Adrenal gland (tissue), 9 donors: ENCODE measurements at regions not wholly inside any gene's neighbourhood (a gene's known extent, or its start where the extent isn't known, plus 50 kb on each side); places are given as distances from the start of the nearest gene placed in this dataset.

Source experiments
- DNase-seq, 7 donors: peaks; one replicate each; pipeline ENCODE4 v3.0.0-alpha.2; 2019 to 2020
- H3K27ac ChIP-seq, 5 donors: fragments of 200-600 bp; sonication (generic) in 4 of 5; 1 replicate in 3 of 5; 2 replicates in 2 of 5; pipeline versions ENCODE4 v1.5.1 to v1.8.0; 2016 to 2020; ENCODE audit warnings: mild to moderate bottlenecking in 1 of 5
- H3K27me3 ChIP-seq: fragments of 200-600 bp; 2 replicates; pipeline ENCODE4 v1.8.0; 2021
- H3K36me3 ChIP-seq, 2 donors: fragments of 200-600 bp; replicated peaks in 1 of 2; 1 replicate in 1 of 2; 2 replicates in 1 of 2; pipeline versions ENCODE4 v1.5.1 to v1.8.0; 2018 to 2022
- H3K4me1 ChIP-seq, 2 donors: fragments of 200-600 bp; replicated peaks in 1 of 2; 1 replicate in 1 of 2; 2 replicates in 1 of 2; pipeline versions ENCODE4 v1.5.1 to v1.8.0; 2018 to 2021
- H3K4me3 ChIP-seq, 4 donors: fragments of 200-600 bp; sonication (generic) in 3 of 4; one replicate each; pipeline ENCODE4 v1.5.1; 2016 to 2018
- H3K9me3 ChIP-seq, 3 donors: fragments of 200-600 bp; sonication (generic) in 1 of 3; replicated peaks in 1 of 3; 1 replicate in 2 of 3; 2 replicates in 1 of 3; pipeline versions ENCODE4 v1.5.1 to v1.8.0; 2016 to 2021
- CTCF ChIP-seq, 6 experiments: fragments of 450-650 bp in 4 of 6; fragments of 200-600 bp in 2 of 6; sonication (generic) in 1 of 6; IDR thresholded peaks; 1 replicate in 5 of 6; 2 replicates in 1 of 6; pipeline versions ENCODE4 v1.5.1 to v1.8.0; 2016 to 2021; ENCODE audit warnings: antibody characterized with exemption in 6 of 6, mild to moderate bottlenecking in 2 of 6, moderate library complexity in 1 of 6
- POLR2A ChIP-seq, 2 donors: fragments of 450-650 bp; IDR thresholded peaks; one replicate each; pipeline ENCODE4 v1.6.1; 2017; ENCODE audit warnings: antibody characterized with exemption in 2 of 2, mild to moderate bottlenecking in 2 of 2, moderate library complexity in 1 of 2
- WGBS, 4 donors: extraction: QIAGEN DNeasy Blood & Tissue Kit in 2 of 4; methylation state at CpG; one replicate each; pipeline versions ENCODE4 v1.1.5 to v1.1.7; 2013 to 2017; 5-methylcytosine and 5-hydroxymethylcytosine counted together
- intact Hi-C, 2 donors: fragments of 100-400 bp; cut with DNase I; formaldehyde crosslinking; loops; one replicate each; pipeline versions ENCODE4 v1.14.1 to v1.15.0; 2022 to 2023
- donor health status: healthy with polysubstance abuse.
- donor health status: Bipolar disorder and iron deficiency.
- donor health status: DM: yes; HTN: yes; CAD: no.
- donor health status: DM: no; HTN: no; CAD: no.
- donor health status: DM: no; HTN: no; CAD: no.

GRCh38 chr9:22954550-22954949 is 507.9 kb downstream of the DMRTA1 start:
- no peaks in the 10 kb centered on the region for H3K9me3 ChIP-seq
- intact Hi-C loops = no loop called here
- H3K4me1 ChIP-seq = no peaks in the 10 kb centered on the region
- no peak overlapping the region for H3K4me3 ChIP-seq
- TF ChIP-seq CTCF (IDR thresholded peaks at IDR 0.05) (no peak), POLR2A (IDR thresholded peaks at IDR 0.05) (no peak)
- no peaks in the 10 kb centered on the region for H3K36me3 ChIP-seq
- 86 to 93% (median 90%) methylated on average over 3 of the region's 3 CpGs for WGBS, 4 donors
- H3K27me3 ChIP-seq = no peaks in the 10 kb centered on the region
- DNase-seq = no peak
- H3K27ac ChIP-seq = no peak overlapping the region

- TF ChIP-seq CTCF (IDR thresholded peaks at IDR 0.05) (no peak), POLR2A (IDR thresholded peaks at IDR 0.05) (no peak)
- no peak overlapping the region for H3K27ac ChIP-seq
- DNase-seq = no peak
- no peaks in the 10 kb centered on the region for H3K36me3 ChIP-seq
- 68 to 73% (median 71%) methylated on average over 5 of the region's 5 CpGs for WGBS, 4 donors
- H3K4me1 ChIP-seq = no peaks in the 10 kb centered on the region
- no peak overlapping the region for H3K4me3 ChIP-seq
- no peaks in the 10 kb centered on the region for H3K27me3 ChIP-seq
- H3K9me3 ChIP-seq = no peaks in the 10 kb centered on the region
- intact Hi-C loops = no loop called here
Measured at GRCh38 chr9:22954964-22955363, 508.3 kb downstream of the DMRTA1 start.

GRCh38 chr9:22969350-22969979 is 522.8 kb downstream of the DMRTA1 start:
- H3K27ac ChIP-seq = no peak overlapping the region
- no peaks in the 10 kb centered on the region for H3K4me1 ChIP-seq
- H3K4me3 ChIP-seq = no peak overlapping the region
- TF ChIP-seq POLR2A (IDR thresholded peaks at IDR 0.05) (no peak), CTCF (IDR thresholded peaks at IDR 0.05) (no peak)
- intact Hi-C loops = no loop called here
- H3K36me3 ChIP-seq = no peaks in the 10 kb centered on the region
- H3K27me3 ChIP-seq = no peaks in the 10 kb centered on the region
- no peak for DNase-seq
- no peaks in the 10 kb centered on the region for H3K9me3 ChIP-seq

- no peak for DNase-seq
- intact Hi-C loops = no loop called here
- no peak overlapping the region for H3K27ac ChIP-seq
- H3K4me1 ChIP-seq = no peaks in the 10 kb centered on the region
- H3K36me3 ChIP-seq = no peaks in the 10 kb centered on the region
- H3K9me3 ChIP-seq = no peaks in the 10 kb centered on the region
- 70 to 85% (median 78%) methylated on average over 7 of the region's 7 CpGs for WGBS, 4 donors
- H3K4me3 ChIP-seq = no peak overlapping the region
- no peaks in the 10 kb centered on the region for H3K27me3 ChIP-seq
- TF ChIP-seq CTCF (IDR thresholded peaks at IDR 0.05) = no peak
- TF ChIP-seq POLR2A (IDR thresholded peaks at IDR 0.05) = no peak
Measured at GRCh38 chr9:22970434-22970975, 523.9 kb downstream of the DMRTA1 start.
